AG20443 (cell line): ENCODE measurements at regions not wholly inside any gene's neighbourhood (a gene's known extent, or its start where the extent isn't known, plus 50 kb on each side); places are given as distances from the start of the nearest gene placed in this dataset.
A peak's percentile ranks its signal among the peaks of the same experiment; 100 is the strongest.
"Not testable (repeated sequence)": the region's sequence is repeated elsewhere in the genome, so short reads cannot be mapped to it uniquely, and the experiment has no call there.

Source experiments
- DNase-seq: peaks from one replicate; pipeline ENCODE4 v3.0.0; 2012; ENCODE audit warnings: low spot score, mixed read lengths

DNA sequence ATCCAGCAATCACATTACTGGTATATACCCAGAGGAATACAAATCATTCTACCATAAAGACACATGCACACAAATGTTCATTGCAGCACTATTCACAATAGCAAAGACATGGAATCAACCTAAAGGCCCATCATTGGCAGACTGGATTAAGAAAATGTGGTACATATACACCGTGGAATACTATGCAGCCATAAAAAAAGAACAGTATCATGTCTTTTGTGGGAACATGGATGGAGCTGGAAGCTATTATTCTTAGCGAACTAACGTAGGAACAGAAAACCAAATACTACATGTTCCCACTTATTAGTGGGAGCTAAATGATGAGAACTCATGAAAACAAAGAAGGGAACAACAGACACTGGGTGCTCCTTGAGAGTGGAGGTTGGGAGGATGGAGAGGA is 60.9 kb downstream of the PGRMC1 start:
- DNase-seq = not testable (repeated sequence)

GRCh38 chrX:119299812-119300211 is 63.7 kb downstream of the PGRMC1 start:
- DNase-seq = not testable (repeated sequence)

DNA sequence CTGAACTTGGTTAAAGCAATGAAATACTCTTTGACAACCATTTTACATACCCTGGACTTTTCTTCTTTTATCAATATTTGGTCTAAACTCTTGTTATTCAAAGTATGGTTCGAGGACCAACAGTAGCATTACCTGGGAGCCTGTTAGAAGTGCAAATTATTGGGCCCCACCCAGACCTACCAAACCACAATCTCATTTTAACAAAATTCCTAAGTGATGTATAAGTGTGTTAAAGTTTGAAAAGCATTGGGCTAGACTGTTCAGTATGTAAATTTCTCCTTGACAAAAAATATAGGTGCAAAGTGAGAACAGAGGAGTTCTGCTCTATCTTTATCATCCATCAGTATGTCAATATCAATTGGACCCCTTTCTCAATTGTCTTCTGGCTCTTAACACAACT is 67.1 kb downstream of the PGRMC1 start:
- no peak for DNase-seq

GRCh38 chrX:119325456-119325855 is 73.7 kb upstream of the SLC25A43 start:
- DNase-seq = peak; percentile 11

GRCh38 chrX:119331873-119332272 is 67.3 kb upstream of the SLC25A43 start:
- DNase-seq = not testable (repeated sequence)

DNA sequence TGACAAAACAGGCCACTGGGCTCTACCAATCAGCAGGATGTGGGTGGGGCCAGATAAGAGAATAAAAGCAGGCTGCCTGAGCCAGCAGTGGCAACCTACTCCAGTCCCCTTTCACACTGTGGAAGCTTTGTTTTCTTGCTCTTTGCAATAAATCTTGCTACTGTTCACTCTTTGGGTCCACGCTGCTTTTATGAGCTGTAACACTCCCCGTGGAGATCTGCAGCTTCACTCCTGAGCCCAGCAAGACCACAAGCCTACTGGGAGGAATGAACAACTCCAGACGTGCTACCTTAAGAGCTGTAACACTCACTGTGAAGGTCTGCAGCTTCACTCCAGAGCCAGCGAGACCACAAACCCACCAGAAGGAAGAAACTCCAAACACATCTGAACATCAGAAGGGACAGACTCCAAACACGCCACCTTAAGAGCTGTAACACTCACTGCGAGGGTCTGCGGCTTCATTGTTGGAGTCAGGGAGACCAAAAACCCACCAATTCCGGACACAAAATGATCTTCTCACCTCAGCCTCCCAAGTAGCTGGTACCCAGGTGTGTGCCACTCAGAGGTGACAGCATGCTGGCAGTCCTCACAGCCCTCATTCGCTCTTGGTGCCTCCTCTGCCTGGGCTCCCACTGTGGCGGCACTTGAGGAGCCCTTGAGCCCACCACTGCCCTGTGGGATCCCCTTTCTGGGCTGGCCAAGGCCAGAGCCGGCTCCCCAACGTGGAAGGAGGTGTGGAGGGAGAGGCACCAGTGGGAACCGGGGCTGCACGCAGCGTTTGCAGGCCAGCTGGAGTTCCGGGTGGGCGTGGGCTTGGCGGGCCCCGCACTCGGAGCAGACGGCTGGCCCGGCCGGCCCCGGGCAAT is 66.0 kb upstream of the SLC25A43 start:
- DNase-seq = not testable (repeated sequence)

- not testable (repeated sequence) for DNase-seq
Measured at GRCh38 chrX:119333721-119334032, 65.5 kb upstream of the SLC25A43 start.

- not testable (repeated sequence) for DNase-seq
Measured at GRCh38 chrX:119334468-119335050, 64.6 kb upstream of the SLC25A43 start.

- DNase-seq = no peak
Measured at GRCh38 chrX:119337201-119337600, 61.9 kb upstream of the SLC25A43 start.

GRCh38 chrX:119340606-119341205 is 58.4 kb upstream of the SLC25A43 start:
- DNase-seq = no peak

DNA sequence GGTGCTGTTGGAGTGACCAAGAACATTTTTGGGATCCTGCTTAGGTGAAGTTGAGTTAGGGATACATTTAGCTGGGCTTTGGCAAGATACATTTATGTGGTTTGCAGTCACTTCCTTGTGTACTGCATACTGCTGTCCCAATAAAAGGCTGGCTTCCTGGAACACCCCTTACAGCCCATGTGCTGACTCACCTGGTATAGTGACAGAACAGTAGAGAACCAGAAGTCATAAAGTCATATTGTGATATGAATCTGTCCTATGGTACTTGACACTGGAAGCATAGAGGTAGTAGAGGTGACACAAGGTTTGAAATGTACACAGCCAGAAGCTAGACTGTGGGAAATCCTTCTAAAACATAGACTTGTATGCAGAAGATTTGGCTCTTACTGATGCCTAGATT is 55.3 kb upstream of the SLC25A43 start:
- DNase-seq = no peak
